Neuronal stem cell (in vitro differentiated cells): ENCODE measurements at regions not wholly inside any gene's neighbourhood (a gene's known extent, or its start where the extent isn't known, plus 50 kb on each side); places are given as distances from the start of the nearest gene placed in this dataset.
A peak's percentile ranks its signal among the peaks of the same experiment; 100 is the strongest.

Experiments used
- DNase-seq: peaks from one replicate; pipeline ENCODE4 v3.0.0-alpha.2; 2013; ENCODE audit warnings: low spot score
- H2AFZ ChIP-seq: one replicate; pipeline ENCODE4 v1.6.1; 2013; ENCODE audit warnings: mild to moderate bottlenecking, low read length, inconsistent platforms
- H2AK5ac ChIP-seq: 2 replicates; pipeline ENCODE4 v1.6.1; 2013; ENCODE audit warnings: low read depth, mild to moderate bottlenecking, inconsistent platforms, low read length, moderate library complexity, mixed read lengths
- H2BK120ac ChIP-seq: 2 replicates; pipeline ENCODE4 v1.6.1; 2013; ENCODE audit warnings: low read depth, mild to moderate bottlenecking, inconsistent platforms, low read length, moderate library complexity, mixed read lengths
- H2BK12ac ChIP-seq: one replicate; pipeline ENCODE4 v1.6.1; 2013; ENCODE audit warnings: low read length, inconsistent platforms
- H2BK15ac ChIP-seq: 2 replicates; pipeline ENCODE4 v1.6.1; 2013; ENCODE audit warnings: mild to moderate bottlenecking, low read length, inconsistent platforms, mixed read lengths
- H2BK5ac ChIP-seq: one replicate; pipeline ENCODE4 v1.6.1; 2013; ENCODE audit warnings: inconsistent platforms, mild to moderate bottlenecking, low read length, moderate library complexity
- H3K14ac ChIP-seq: one replicate; pipeline ENCODE4 v1.6.1; 2013; ENCODE audit warnings: low read length, inconsistent platforms
- H3K18ac ChIP-seq: 2 replicates; pipeline ENCODE4 v1.6.1; 2013; ENCODE audit warnings: low read length, inconsistent platforms
- H3K23ac ChIP-seq: 2 replicates; pipeline ENCODE4 v1.6.1; 2013; ENCODE audit warnings: low read depth, mild to moderate bottlenecking, mixed read lengths, low read length, inconsistent platforms; ENCODE audit not compliant: poor library complexity
- H3K27ac ChIP-seq: replicated peaks from 3 replicates; pipeline ENCODE4 v1.5.1; 2013; ENCODE audit warnings: low read length, inconsistent platforms
- H3K27me3 ChIP-seq, 3 experiments: 2 replicates each; pipeline ENCODE4 v1.6.1; 2013; ENCODE audit warnings: low read length in 3 of 3, mild to moderate bottlenecking in 2 of 3, inconsistent platforms in 1 of 3, low read depth in 1 of 3, mixed read lengths in 1 of 3, moderate library complexity in 1 of 3; ENCODE audit not compliant: control insufficient read depth in 3 of 3, insufficient read depth in 3 of 3
- H3K36me3 ChIP-seq, 2 donors: replicated peaks in 1 of 2; 2 replicates each; pipeline ENCODE4 v1.6.1; 2013; ENCODE audit warnings: low read length in 2 of 2; ENCODE audit not compliant: control insufficient read depth in 2 of 2, insufficient read depth in 2 of 2
- H3K4ac ChIP-seq: 2 replicates; pipeline ENCODE4 v1.6.1; 2013; ENCODE audit warnings: inconsistent platforms, mild to moderate bottlenecking, low read length, moderate library complexity
- H3K4me1 ChIP-seq, 2 donors: 1 replicate in 1 of 2; 2 replicates in 1 of 2; pipeline ENCODE4 v1.6.1; 2013; ENCODE audit warnings: low read length in 2 of 2, low read depth in 1 of 2; ENCODE audit not compliant: control insufficient read depth in 2 of 2, insufficient read depth in 1 of 2
- H3K4me2 ChIP-seq: one replicate; pipeline ENCODE4 v1.6.1; 2013; ENCODE audit warnings: mild to moderate bottlenecking, low read length, inconsistent platforms; ENCODE audit not compliant: insufficient read depth, poor library complexity, severe bottlenecking
- H3K4me3 ChIP-seq, 2 donors: 2 replicates each; pipeline ENCODE4 v1.5.1; 2013; ENCODE audit warnings: low read length in 2 of 2, mild to moderate bottlenecking in 2 of 2, inconsistent platforms in 1 of 2, moderate library complexity in 1 of 2
- H3K79me1 ChIP-seq: one replicate; pipeline ENCODE4 v1.6.1; 2013; ENCODE audit warnings: low read depth, mild to moderate bottlenecking, inconsistent platforms, low read length, moderate library complexity
- H3K9ac ChIP-seq: one replicate; pipeline ENCODE4 v1.6.1; 2013; ENCODE audit warnings: mild to moderate bottlenecking, low read depth, low read length, inconsistent platforms; ENCODE audit not compliant: poor library complexity
- H3K9me3 ChIP-seq, 2 donors: replicated peaks in 1 of 2; 2 replicates each; pipeline versions ENCODE3 to v1.6.1; 2013; ENCODE audit warnings: low read length in 2 of 2, mild to moderate bottlenecking in 2 of 2, inconsistent platforms in 1 of 2, low read depth in 1 of 2, mixed read lengths in 1 of 2, moderate library complexity in 1 of 2; ENCODE audit not compliant: control insufficient read depth in 2 of 2, insufficient read depth in 1 of 2
- H4K8ac ChIP-seq: one replicate; pipeline ENCODE4 v1.6.1; 2013; ENCODE audit warnings: low read depth, mild to moderate bottlenecking, inconsistent platforms, low read length, moderate library complexity
- H4K91ac ChIP-seq: one replicate; pipeline ENCODE4 v1.6.1; 2013; ENCODE audit warnings: low read length, low read depth, mild to moderate bottlenecking, inconsistent platforms; ENCODE audit not compliant: poor library complexity
- WGBS, 2 donors: extraction: QIAGEN DNeasy Blood & Tissue Kit; methylation state at CpG; one replicate each; pipeline ENCODE4 v1.1.7; 2013; ENCODE audit warnings: missing lambda C conversion rate in 2 of 2, mixed read lengths in 1 of 2; ENCODE audit not compliant: insufficient read length in 2 of 2, insufficient replicate concordance in 1 of 2; ENCODE audit errors: extremely low coverage in 2 of 2; 5-methylcytosine and 5-hydroxymethylcytosine counted together

DNA sequence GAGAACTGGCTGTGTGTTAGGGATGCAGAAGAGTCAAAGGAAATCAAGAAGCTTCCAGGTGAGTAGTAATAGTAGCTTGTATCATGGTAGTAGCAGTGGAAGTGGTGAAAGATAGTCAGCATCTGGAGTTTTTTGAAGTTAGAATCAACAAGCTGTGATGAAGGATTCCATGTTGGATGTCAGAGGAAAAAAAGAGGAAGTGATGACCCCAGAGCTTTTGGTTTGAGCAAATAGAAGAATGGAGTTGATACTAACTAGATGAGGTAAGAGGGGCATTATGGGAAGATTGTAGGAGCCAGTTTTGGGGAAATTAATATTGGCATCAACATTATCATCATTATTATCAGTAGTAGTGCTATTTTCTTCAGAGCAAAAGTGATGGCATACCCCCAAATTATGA lies 542.2 kb downstream of the XIRP2 start:
- H2BK12ac ChIP-seq: no peak overlapping the region
- H2AFZ ChIP-seq: no peak overlapping the region
- no peak overlapping the region for H3K4ac ChIP-seq
- H2BK5ac ChIP-seq: no peak overlapping the region
- no peaks in the 10 kb centered on the region for H3K36me3 ChIP-seq
- H3K23ac ChIP-seq: no peak overlapping the region
- no peak overlapping the region for H3K4me3 ChIP-seq
- no peak overlapping the region for H3K4me2 ChIP-seq
- H3K4me1 ChIP-seq: no peaks in the 10 kb centered on the region
- H2BK15ac ChIP-seq: no peak overlapping the region
- no peak overlapping the region for H3K14ac ChIP-seq
- H4K91ac ChIP-seq: no peak overlapping the region
- no peak for DNase-seq
- no peak overlapping the region for H3K18ac ChIP-seq
- no peaks in the 10 kb centered on the region for H3K79me1 ChIP-seq
- no peak overlapping the region for H4K8ac ChIP-seq
- H2AK5ac ChIP-seq: no peak overlapping the region
- no peak overlapping the region for H2BK120ac ChIP-seq
- H3K9me3 ChIP-seq: no peaks in the 10 kb centered on the region
- H3K27ac ChIP-seq: no peak overlapping the region
- no peaks in the 10 kb centered on the region for H3K27me3 ChIP-seq
- H3K9ac ChIP-seq: no peak overlapping the region

DNA sequence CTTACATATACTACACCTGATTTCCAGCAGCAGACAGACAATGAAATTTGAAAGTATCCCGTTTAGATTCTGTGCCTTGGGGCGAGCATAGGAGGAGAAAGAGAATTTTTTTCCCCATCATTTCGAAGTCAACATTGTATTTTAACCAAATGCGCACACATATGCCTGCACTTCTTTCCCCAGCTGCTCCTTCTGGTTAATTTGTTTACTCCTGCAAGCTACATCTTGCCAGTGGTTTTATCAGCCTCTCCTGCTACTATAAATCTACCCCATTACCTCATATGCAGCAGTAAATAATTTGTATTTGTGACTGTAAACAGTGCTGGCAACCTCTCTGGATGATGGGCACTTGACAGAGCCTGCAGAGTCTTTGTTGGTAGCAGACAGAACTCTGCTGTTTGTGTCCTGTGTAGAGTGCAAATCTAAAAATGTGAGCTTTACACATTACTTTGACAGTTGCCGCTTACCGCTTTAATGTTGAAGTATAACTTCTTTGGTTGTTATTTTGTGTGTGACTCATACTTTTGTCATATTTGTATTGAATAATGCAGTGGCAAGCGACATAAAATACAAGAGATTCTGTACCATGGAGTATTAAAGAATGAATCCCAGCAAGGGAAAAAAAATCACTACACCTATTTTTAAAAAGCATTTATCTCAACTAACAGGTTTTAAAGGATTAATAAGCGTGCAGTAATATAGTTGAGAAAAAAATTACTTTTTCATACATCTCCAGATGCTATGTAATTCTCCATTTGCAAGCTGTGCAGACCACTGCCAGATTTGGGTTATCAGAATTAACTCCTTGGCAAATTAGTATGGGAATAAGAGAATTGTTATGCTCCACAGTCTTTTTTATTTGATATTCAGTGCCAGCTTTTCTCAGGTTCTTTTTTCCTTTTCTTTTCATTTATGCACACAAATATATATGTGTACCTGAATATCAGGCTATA lies 536.8 kb downstream of the XIRP2 start:
- Histone ChIP-seq H3K27me3 (no peaks in the 10 kb centered on the region), H3K4me3 (no peak overlapping the region), H2AK5ac (no peak overlapping the region), H3K18ac (no peak overlapping the region), H2BK5ac (no peak overlapping the region), H2BK15ac (no peak overlapping the region), H4K8ac (no peak overlapping the region), H3K14ac (no peak overlapping the region), H3K4me2 (no peak overlapping the region), H3K9ac (no peak overlapping the region), H3K27ac (no peak overlapping the region), H3K23ac (no peak overlapping the region), H2BK120ac (no peak overlapping the region), H4K91ac (no peak overlapping the region), H3K36me3 (no peaks in the 10 kb centered on the region), H3K4me1 (peaks cover 0 to 7% of the 10 kb centered on the region in 2 donors), H3K9me3 (no peaks in the 10 kb centered on the region), H2AFZ (peak overlapping the region; percentile 19), H3K4ac (no peak overlapping the region), H2BK12ac (no peak overlapping the region), H3K79me1 (no peaks in the 10 kb centered on the region)
- WGBS, 2 donors: no CpG with 5 or more reads among the region's 8 CpGs
- DNase-seq: no peak

DNA sequence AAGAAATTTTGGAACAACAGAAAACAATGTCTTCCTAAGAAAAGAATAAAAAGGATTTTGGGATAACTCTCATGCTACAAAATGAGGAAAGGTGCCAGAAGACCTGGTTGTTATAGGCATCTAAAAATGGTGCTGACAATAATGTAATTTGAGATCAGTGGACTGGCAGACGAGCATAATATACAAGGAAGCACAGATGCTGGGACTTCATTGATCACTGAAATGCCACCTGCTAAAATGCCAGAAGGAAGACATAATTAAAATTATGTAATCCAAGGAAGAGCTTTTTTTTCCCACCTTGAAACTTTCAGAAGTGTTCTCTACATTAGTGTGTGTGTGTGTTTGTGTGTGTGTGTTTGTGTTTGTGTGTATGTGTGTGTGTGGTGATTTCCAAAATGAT lies 535.9 kb downstream of the XIRP2 start:
- Histone ChIP-seq H2AFZ (no peak overlapping the region), H3K36me3 (no peaks in the 10 kb centered on the region), H3K27ac (no peak overlapping the region), H3K9me3 (no peaks in the 10 kb centered on the region), H2BK12ac (no peak overlapping the region), H3K14ac (no peak overlapping the region), H3K79me1 (no peaks in the 10 kb centered on the region), H3K4me1 (peaks cover 0 to 7% of the 10 kb centered on the region in 2 donors), H2AK5ac (no peak overlapping the region), H4K8ac (no peak overlapping the region), H3K23ac (no peak overlapping the region), H2BK15ac (no peak overlapping the region), H3K4ac (no peak overlapping the region), H3K4me2 (no peak overlapping the region), H3K9ac (no peak overlapping the region), H3K27me3 (no peaks in the 10 kb centered on the region), H2BK5ac (no peak overlapping the region), H2BK120ac (no peak overlapping the region), H3K4me3 (no peak overlapping the region), H3K18ac (no peak overlapping the region), H4K91ac (no peak overlapping the region)
- no CpG with 5 or more reads among the region's 1 CpG for WGBS, 2 donors
- no peak for DNase-seq

DNA sequence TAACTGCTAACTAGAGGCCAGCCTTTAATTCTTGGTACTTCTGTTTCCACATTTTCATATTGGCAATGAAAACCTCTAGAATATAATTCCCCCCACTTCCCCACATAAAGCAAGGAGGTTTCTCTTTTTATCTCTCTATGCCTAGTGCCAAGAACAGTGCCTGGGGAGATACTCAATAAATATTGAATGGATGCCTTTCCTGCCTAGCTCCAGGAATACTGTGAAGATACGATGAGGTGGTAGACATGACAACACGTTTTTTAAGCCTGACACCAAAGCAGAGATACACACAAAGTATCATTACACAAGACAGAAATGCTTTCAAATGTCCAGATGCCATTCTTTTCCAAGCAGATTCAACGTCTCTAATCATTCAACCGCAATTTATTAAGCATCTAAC lies 535.5 kb downstream of the XIRP2 start:
- WGBS, 2 donors: no CpG with 5 or more reads among the region's 4 CpGs
- Histone ChIP-seq H2AK5ac (no peak overlapping the region), H3K4ac (no peak overlapping the region), H3K4me2 (no peak overlapping the region), H2BK15ac (no peak overlapping the region), H3K27me3 (no peaks in the 10 kb centered on the region), H3K9me3 (no peaks in the 10 kb centered on the region), H3K9ac (no peak overlapping the region), H4K91ac (no peak overlapping the region), H2BK120ac (no peak overlapping the region), H3K14ac (no peak overlapping the region), H3K27ac (no peak overlapping the region), H3K4me1 (peaks cover 0 to 7% of the 10 kb centered on the region in 2 donors), H2BK5ac (no peak overlapping the region), H3K79me1 (no peaks in the 10 kb centered on the region), H3K18ac (no peak overlapping the region), H3K36me3 (no peaks in the 10 kb centered on the region), H2AFZ (no peak overlapping the region), H3K4me3 (no peak overlapping the region), H3K23ac (no peak overlapping the region), H2BK12ac (no peak overlapping the region), H4K8ac (no peak overlapping the region)
- DNase-seq: no peak
